OCI-LY1 (cell line): ENCODE measurements at regions not wholly inside any gene's neighbourhood (a gene's known extent, or its start where the extent isn't known, plus 50 kb on each side); places are given as distances from the start of the nearest gene placed in this dataset.

Experiments used
- CTCF ChIP-seq: fragments of 200-600 bp; sonication (generic), shearing (Covaris generic); IDR thresholded peaks from 2 replicates; pipeline ENCODE4 v1.5.1; 2017; ENCODE audit warnings: mild to moderate bottlenecking, antibody characterized with exemption, low read length, moderate library complexity, mixed read lengths
- EZH2 ChIP-seq: fragments of 200-600 bp; sonication (generic), shearing (Covaris generic); IDR thresholded peaks from 2 replicates; pipeline ENCODE4 v1.8.0; 2017; ENCODE audit warnings: borderline replicate concordance, mixed run types, mild to moderate bottlenecking, antibody characterized with exemption, low read length, moderate library complexity, mixed read lengths

- TF ChIP-seq CTCF (no peak), EZH2 (no peak)
Measured at GRCh38 chr7:25495342-25496250, 267.3 kb upstream of the NPVF start.
